Urinary bladder (tissue), 3 donors: ENCODE measurements at regions not wholly inside any gene's neighbourhood (a gene's known extent, or its start where the extent isn't known, plus 50 kb on each side); places are given as distances from the start of the nearest gene placed in this dataset.

Experiments used
- DNase-seq: peaks from one replicate; pipeline ENCODE4 v3.0.0-alpha.2; 2015; ENCODE audit errors: extremely low spot score
- H3K27ac ChIP-seq: one replicate; pipeline ENCODE4 v1.5.1; 2013; ENCODE audit warnings: low read depth, mild to moderate bottlenecking, moderate library complexity
- H3K36me3 ChIP-seq: one replicate; pipeline ENCODE4 v1.6.1; 2013; ENCODE audit warnings: mild to moderate bottlenecking, moderate library complexity; ENCODE audit not compliant: insufficient read depth
- H3K4me1 ChIP-seq: one replicate; pipeline ENCODE4 v1.6.1; 2013; ENCODE audit warnings: mild to moderate bottlenecking, moderate library complexity; ENCODE audit not compliant: insufficient read depth
- H3K4me3 ChIP-seq: one replicate; pipeline ENCODE4 v1.5.1; 2013; ENCODE audit warnings: low read depth, low read length
- WGBS: extraction: QIAGEN DNeasy Blood & Tissue Kit; methylation state at CpG from one replicate; pipeline ENCODE4 v1.1.7; 2013; 5-methylcytosine and 5-hydroxymethylcytosine counted together
- donor health status: healthy with polysubstance abuse.
- donor health status: healthy.

- peaks cover 5% of the 10 kb centered on the region for H3K4me1 ChIP-seq
- H3K36me3 ChIP-seq = no peaks in the 10 kb centered on the region
- peak overlapping the region; percentile 100 for H3K27ac ChIP-seq
- under 1% methylated on average over 105 of the region's 105 CpGs for WGBS
- DNase-seq = no peak
- peak overlapping the region; percentile 90 for H3K4me3 ChIP-seq
Measured at GRCh38 chr14:73786636-73787485, 64.8 kb upstream of the PTGR2 start.

- Histone ChIP-seq H3K27ac (peak overlapping the region; percentile 100), H3K4me3 (peak overlapping the region; percentile 90), H3K36me3 (no peaks in the 10 kb centered on the region), H3K4me1 (peaks cover 5% of the 10 kb centered on the region)
- WGBS = under 1% methylated on average over 35 of the region's 35 CpGs
- DNase-seq = no peak
Measured at GRCh38 chr14:73785834-73786635, 65.6 kb upstream of the PTGR2 start.

GRCh38 chr14:73785336-73785833 is 66.2 kb upstream of the PTGR2 start:
- Histone ChIP-seq H3K27ac (peak overlapping the region; percentile 84), H3K36me3 (no peaks in the 10 kb centered on the region), H3K4me3 (peak overlapping the region; percentile 90), H3K4me1 (peaks cover 5% of the 10 kb centered on the region)
- DNase-seq = no peak
- WGBS = 4% methylated on average over 8 of the region's 8 CpGs

- 45% methylated on average over 4 of the region's 4 CpGs for WGBS
- Histone ChIP-seq H3K36me3 (no peaks in the 10 kb centered on the region), H3K4me3 (no peak overlapping the region), H3K4me1 (peaks cover 5% of the 10 kb centered on the region), H3K27ac (peak overlapping the region; percentile 84)
- DNase-seq = no peak
Measured at GRCh38 chr14:73784988-73785313, 66.7 kb upstream of the PTGR2 start.

GRCh38 chr14:73784181-73784987 is 67.2 kb upstream of the PTGR2 start:
- 35% methylated on average over 8 of the region's 8 CpGs for WGBS
- H3K4me1 ChIP-seq = peaks cover 2% of the 10 kb centered on the region
- H3K4me3 ChIP-seq = no peak overlapping the region
- no peaks in the 10 kb centered on the region for H3K36me3 ChIP-seq
- DNase-seq = no peak
- peak overlapping the region; percentile 69 for H3K27ac ChIP-seq

GRCh38 chr14:73783107-73783727 is 68.4 kb upstream of the PTGR2 start:
- WGBS = 47% methylated on average over 10 of the region's 10 CpGs
- DNase-seq = no peak
- Histone ChIP-seq H3K4me1 (peaks cover 2% of the 10 kb centered on the region), H3K27ac (no peak overlapping the region), H3K36me3 (no peaks in the 10 kb centered on the region), H3K4me3 (no peak overlapping the region)

- Histone ChIP-seq H3K4me1 (peaks cover 2% of the 10 kb centered on the region), H3K27ac (no peak overlapping the region), H3K36me3 (no peaks in the 10 kb centered on the region), H3K4me3 (no peak overlapping the region)
- DNase-seq = no peak
- WGBS = 89% methylated on average over 2 of the region's 2 CpGs
Measured at GRCh38 chr14:73782623-73783022, 68.4 kb upstream of the PNMA1 start.

- H3K36me3 ChIP-seq = no peaks in the 10 kb centered on the region
- H3K27ac ChIP-seq = no peak overlapping the region
- peaks cover 2% of the 10 kb centered on the region for H3K4me1 ChIP-seq
- 46% methylated on average over 3 of the region's 3 CpGs for WGBS
- no peak for DNase-seq
- H3K4me3 ChIP-seq = no peak overlapping the region
Measured at GRCh38 chr14:73780896-73781295, 66.7 kb upstream of the PNMA1 start.

GRCh38 chr14:73780391-73780790 is 66.2 kb upstream of the PNMA1 start:
- 88% methylated on average over 4 of the region's 4 CpGs for WGBS
- Histone ChIP-seq H3K36me3 (no peaks in the 10 kb centered on the region), H3K4me3 (no peak overlapping the region), H3K4me1 (peaks cover 2% of the 10 kb centered on the region), H3K27ac (no peak overlapping the region)
- no peak for DNase-seq

- Histone ChIP-seq H3K27ac (no peak overlapping the region), H3K36me3 (no peaks in the 10 kb centered on the region), H3K4me1 (no peaks in the 10 kb centered on the region), H3K4me3 (no peak overlapping the region)
- 89% methylated on average over 3 of the region's 3 CpGs for WGBS
- DNase-seq = no peak
Measured at GRCh38 chr14:73778736-73779135, 64.6 kb upstream of the PNMA1 start.

GRCh38 chr14:73777420-73777819 is 63.2 kb upstream of the PNMA1 start:
- no peak for DNase-seq
- no peak overlapping the region for H3K27ac ChIP-seq
- no peak overlapping the region for H3K4me3 ChIP-seq
- H3K36me3 ChIP-seq = no peaks in the 10 kb centered on the region
- H3K4me1 ChIP-seq = no peaks in the 10 kb centered on the region
- 77% methylated on average over 7 of the region's 7 CpGs for WGBS

- H3K4me1 ChIP-seq = no peaks in the 10 kb centered on the region
- WGBS = 36% methylated on average over 3 of the region's 3 CpGs
- peak overlapping the region; percentile 13 for H3K27ac ChIP-seq
- no peaks in the 10 kb centered on the region for H3K36me3 ChIP-seq
- DNase-seq = no peak
- no peak overlapping the region for H3K4me3 ChIP-seq
Measured at GRCh38 chr14:73776194-73776537, 62.0 kb upstream of the PNMA1 start.
